ENCODE measurements at regions not wholly inside any gene's neighbourhood (a gene's known extent, or its start where the extent isn't known, plus 50 kb on each side); places are given as distances from the start of the nearest gene placed in this dataset.

DNA sequence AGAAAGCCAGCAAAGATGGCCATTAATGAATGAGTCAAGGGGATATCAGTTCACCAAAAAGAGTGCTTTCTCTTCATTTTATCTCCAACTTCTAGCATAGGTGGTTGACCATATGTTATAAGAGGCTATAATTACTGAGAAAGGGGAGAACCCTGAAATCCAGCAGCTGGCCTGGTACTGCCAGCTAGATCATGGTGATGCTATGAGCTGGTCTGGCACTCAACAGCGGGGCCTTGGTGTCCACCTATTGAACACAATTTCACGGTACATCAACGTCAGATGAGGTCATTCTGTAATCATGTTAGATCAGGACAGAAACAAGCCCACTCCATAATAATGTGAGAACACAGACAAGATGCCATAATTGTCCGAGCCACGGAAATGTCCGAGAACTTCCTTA lies 1644.8 kb upstream of the PCDH7 start:
- intact Hi-C loops (cut with DNase I, micrococcal nuclease) = no loop called here
- ChIA-PET CTCF (no interaction called here), POLR2A (no interaction called here)
- no peaks in the 10 kb centered on the region for H3K27me3 Mint-ChIP-seq
- Histone ChIP-seq H3K27me3 (ENCODE audit: control insufficient read depth in 1 of 2, insufficient read depth in 2 of 2, low read length in 2 of 2) (no peaks in the 10 kb centered on the region), H3K4me1 (ENCODE audit: insufficient read depth, low read length) (no peaks in the 10 kb centered on the region), H3K4me3 (ENCODE audit: low read length) (no peak overlapping the region), H3K9me3 (ENCODE audit: control insufficient read depth in 1 of 2, insufficient read depth in 1 of 2, low read length in 2 of 2) (peaks cover 6 to 10% of the 10 kb centered on the region in 2 experiments), H3K27ac (ENCODE audit: low read depth in 1 of 2, low read length in 2 of 2) (no peak overlapping the region), H3K36me3 (ENCODE audit: insufficient read depth, low read length) (no peaks in the 10 kb centered on the region)
- peaks cover 4% of the 10 kb centered on the region for H3K9me3 Mint-ChIP-seq
- DNase-seq = no peak
- ATAC-seq (ENCODE audit: poor library complexity) = no peak
- H3K27ac Mint-ChIP-seq = no peak overlapping the region
- no peaks in the 10 kb centered on the region for H3K4me1 Mint-ChIP-seq (ENCODE audit: low read depth)
- H3K36me3 Mint-ChIP-seq (ENCODE audit: low read depth) = no peaks in the 10 kb centered on the region
- TF ChIP-seq, protein P1, sequence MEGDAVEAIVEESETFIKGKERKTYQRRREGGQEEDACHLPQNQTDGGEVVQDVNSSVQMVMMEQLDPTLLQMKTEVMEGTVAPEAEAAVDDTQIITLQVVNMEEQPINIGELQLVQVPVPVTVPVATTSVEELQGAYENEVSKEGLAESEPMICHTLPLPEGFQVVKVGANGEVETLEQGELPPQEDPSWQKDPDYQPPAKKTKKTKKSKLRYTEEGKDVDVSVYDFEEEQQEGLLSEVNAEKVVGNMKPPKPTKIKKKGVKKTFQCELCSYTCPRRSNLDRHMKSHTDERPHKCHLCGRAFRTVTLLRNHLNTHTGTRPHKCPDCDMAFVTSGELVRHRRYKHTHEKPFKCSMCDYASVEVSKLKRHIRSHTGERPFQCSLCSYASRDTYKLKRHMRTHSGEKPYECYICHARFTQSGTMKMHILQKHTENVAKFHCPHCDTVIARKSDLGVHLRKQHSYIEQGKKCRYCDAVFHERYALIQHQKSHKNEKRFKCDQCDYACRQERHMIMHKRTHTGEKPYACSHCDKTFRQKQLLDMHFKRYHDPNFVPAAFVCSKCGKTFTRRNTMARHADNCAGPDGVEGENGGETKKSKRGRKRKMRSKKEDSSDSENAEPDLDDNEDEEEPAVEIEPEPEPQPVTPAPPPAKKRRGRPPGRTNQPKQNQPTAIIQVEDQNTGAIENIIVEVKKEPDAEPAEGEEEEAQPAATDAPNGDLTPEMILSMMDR (IDR thresholded peaks at IDR 0.05) = no peak
- no peak overlapping the region for H3K4me3 Mint-ChIP-seq

DNA sequence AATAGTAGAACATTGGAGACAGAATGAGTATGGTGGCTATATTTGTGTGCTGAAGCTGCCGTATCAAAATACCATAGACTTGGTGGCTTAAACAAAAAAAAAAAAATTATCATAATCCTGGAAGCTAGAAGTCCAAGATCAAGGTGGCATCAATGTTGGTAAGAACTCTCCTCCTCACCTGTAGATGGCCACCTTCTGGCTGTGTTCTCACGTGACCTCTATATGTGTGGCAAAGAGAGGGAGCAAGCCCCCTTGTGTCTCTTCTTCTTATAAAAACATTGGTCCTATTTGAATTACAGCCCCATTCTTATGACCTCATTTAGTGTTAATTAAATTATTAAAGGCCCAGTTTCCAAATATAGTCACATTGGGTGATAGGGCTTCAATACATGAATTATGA lies 1640.9 kb upstream of the PCDH7 start:
- CTCF ChIA-PET = no interaction called here
- Mint-ChIP-seq H3K4me1 (ENCODE audit: low read depth) (no peaks in the 10 kb centered on the region), H3K27me3 (no peaks in the 10 kb centered on the region), H3K27ac (no peak overlapping the region), H3K9me3 (no peaks in the 10 kb centered on the region), H3K36me3 (ENCODE audit: low read depth) (no peaks in the 10 kb centered on the region), H3K4me3 (no peak overlapping the region)
- Histone ChIP-seq H3K27me3 (ENCODE audit: control insufficient read depth in 1 of 2, insufficient read depth in 2 of 2, low read length in 2 of 2) (no peaks in the 10 kb centered on the region), H3K27ac (ENCODE audit: low read depth in 1 of 2, low read length in 2 of 2) (no peak overlapping the region), H3K9me3 (ENCODE audit: control insufficient read depth in 1 of 2, insufficient read depth in 1 of 2, low read length in 2 of 2) (no peaks in the 10 kb centered on the region), H3K4me3 (ENCODE audit: low read length) (no peak overlapping the region), H3K36me3 (ENCODE audit: insufficient read depth, low read length) (no peaks in the 10 kb centered on the region), H3K4me1 (ENCODE audit: insufficient read depth, low read length) (no peaks in the 10 kb centered on the region)
- TF ChIP-seq, protein P1 (IDR thresholded peaks at IDR 0.05) = no peak
- intact Hi-C loops (cut with DNase I, micrococcal nuclease) = no loop called here
- ATAC-seq (ENCODE audit: poor library complexity) (no peak), DNase-seq (no peak)
- POLR2A ChIA-PET = no interaction called here

DNA sequence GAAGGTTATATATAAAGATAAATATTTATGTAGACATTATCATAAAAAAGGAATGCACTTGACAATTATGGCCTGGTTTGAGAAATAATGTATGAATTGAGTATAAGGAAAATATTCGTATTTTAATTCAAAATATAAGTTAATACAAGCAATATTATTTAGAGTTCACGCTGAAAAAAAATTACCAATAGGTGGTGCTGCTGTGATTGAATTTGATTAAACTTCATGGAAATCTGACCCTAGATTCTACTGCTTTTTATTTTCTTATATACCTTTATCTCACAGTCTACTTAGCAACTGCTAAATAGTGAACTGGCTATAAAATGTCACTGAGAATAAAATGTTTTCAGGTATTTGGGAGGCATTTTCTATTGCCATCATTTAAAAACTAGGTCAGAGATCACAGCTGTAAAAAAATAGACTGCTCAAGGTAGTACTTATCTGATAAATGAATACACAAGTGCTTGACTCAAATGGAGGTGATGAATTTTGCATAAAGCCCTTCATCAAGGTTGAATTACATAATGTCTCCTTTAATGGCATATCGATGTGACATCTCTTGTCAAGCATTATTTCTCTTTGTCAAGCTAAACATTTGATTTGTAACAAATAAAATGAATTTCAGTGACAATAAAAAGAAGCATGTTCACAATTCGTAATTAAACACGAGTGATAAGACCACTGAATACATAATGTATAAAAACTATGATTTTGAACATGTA lies 1638.8 kb upstream of the PCDH7 start:
- Mint-ChIP-seq H3K4me3 (no peak overlapping the region), H3K36me3 (ENCODE audit: low read depth) (no peaks in the 10 kb centered on the region), H3K4me1 (ENCODE audit: low read depth) (no peaks in the 10 kb centered on the region), H3K27ac (no peak overlapping the region), H3K9me3 (no peaks in the 10 kb centered on the region), H3K27me3 (no peaks in the 10 kb centered on the region)
- POLR2A ChIA-PET = no interaction called here
- no peak overlapping the region for H3K27ac ChIP-seq (ENCODE audit: low read depth in 1 of 2, low read length in 2 of 2)
- H3K9me3 ChIP-seq (ENCODE audit: control insufficient read depth in 1 of 2, insufficient read depth in 1 of 2, low read length in 2 of 2) = no peaks in the 10 kb centered on the region
- ATAC-seq (ENCODE audit: poor library complexity) (no peak), DNase-seq (no peak)
- H3K27me3 ChIP-seq (ENCODE audit: control insufficient read depth in 1 of 2, insufficient read depth in 2 of 2, low read length in 2 of 2) = no peaks in the 10 kb centered on the region
- no peak overlapping the region for H3K4me3 ChIP-seq (ENCODE audit: low read length)
- no peaks in the 10 kb centered on the region for H3K36me3 ChIP-seq (ENCODE audit: insufficient read depth, low read length)
- TF ChIP-seq, protein P1 (IDR thresholded peaks at IDR 0.05) = no peak
- H3K4me1 ChIP-seq (ENCODE audit: insufficient read depth, low read length) = no peaks in the 10 kb centered on the region
- CTCF ChIA-PET = no interaction called here
- intact Hi-C loops (cut with DNase I, micrococcal nuclease) = no loop called here

Measured in CD4-positive, alpha-beta T cell (primary cell).